Loucy (cell line): ENCODE measurements at regions not wholly inside any gene's neighbourhood (a gene's known extent, or its start where the extent isn't known, plus 50 kb on each side); places are given as distances from the start of the nearest gene placed in this dataset.

Source experiments
- H2AFZ ChIP-seq: fragments of 200-600 bp; sonication (generic); 2 replicates; pipeline ENCODE4 v1.6.0; 2016; ENCODE audit warnings: antibody characterized with exemption, mild to moderate bottlenecking, low read length, moderate library complexity
- H3F3A ChIP-seq: fragments of 200-600 bp; 2 replicates; pipeline ENCODE4 v1.6.0; 2016; ENCODE audit warnings: antibody characterized with exemption, low read depth, mild to moderate bottlenecking
- H3K27me3 ChIP-seq: fragments of 200-600 bp; sonication (generic); 2 replicates; pipeline ENCODE4 v1.6.1; 2014; ENCODE audit warnings: low read length, mild to moderate bottlenecking; ENCODE audit not compliant: insufficient read depth, poor library complexity, severe bottlenecking
- H3K36me3 ChIP-seq: fragments of 200-600 bp; sonication (generic); 2 replicates; pipeline ENCODE4 v1.6.1; 2016; ENCODE audit warnings: low read length; ENCODE audit not compliant: insufficient read depth
- H3K4me1 ChIP-seq: fragments of 200-600 bp; sonication (generic); 2 replicates; pipeline ENCODE4 v1.5.1; 2014; ENCODE audit warnings: low read length, mild to moderate bottlenecking; ENCODE audit not compliant: insufficient read depth, poor library complexity, severe bottlenecking
- H3K4me2 ChIP-seq: fragments of 200-600 bp; sonication (generic); 2 replicates; pipeline ENCODE4 v1.6.0; 2014; ENCODE audit warnings: antibody characterized with exemption, low read length, low read depth, mild to moderate bottlenecking; ENCODE audit not compliant: poor library complexity, severe bottlenecking
- H3K4me3 ChIP-seq: fragments of 200-600 bp; sonication (generic); 2 replicates; pipeline ENCODE4 v1.5.1; 2014; ENCODE audit warnings: low read length, mild to moderate bottlenecking, mixed read lengths; ENCODE audit not compliant: poor library complexity, severe bottlenecking
- H3K79me2 ChIP-seq: fragments of 200-600 bp; sonication (generic); 2 replicates; pipeline ENCODE4 v1.6.1; 2014; ENCODE audit warnings: low read length; ENCODE audit not compliant: insufficient read depth
- H3K9ac ChIP-seq: fragments of 200-600 bp; sonication (generic); 2 replicates; pipeline ENCODE4 v1.6.0; 2014; ENCODE audit warnings: mild to moderate bottlenecking, low read depth, low read length, moderate library complexity; ENCODE audit not compliant: poor library complexity, severe bottlenecking
- H3K9me2 ChIP-seq: fragments of 200-600 bp; sonication (generic); replicated peaks from 2 replicates; pipeline ENCODE4 v1.6.1; 2016; ENCODE audit warnings: low read depth, low read length, mixed read lengths
- H3K9me3 ChIP-seq: fragments of 200-600 bp; sonication (generic); 2 replicates; pipeline ENCODE4 v1.6.1; 2014; ENCODE audit warnings: mild to moderate bottlenecking, antibody characterized with exemption, low read length, low read depth; ENCODE audit not compliant: insufficient read depth
- H4K20me1 ChIP-seq: fragments of 200-600 bp; sonication (generic); 2 replicates; pipeline ENCODE4 v1.6.0; 2014; ENCODE audit warnings: antibody characterized with exemption, low read length, mild to moderate bottlenecking; ENCODE audit not compliant: insufficient read depth, poor library complexity, severe bottlenecking
- EZH2phosphoT487 ChIP-seq: fragments of 200-600 bp; IDR thresholded peaks from 2 replicates; pipeline ENCODE4 v1.6.1; 2018; ENCODE audit warnings: antibody characterized with exemption, mild to moderate bottlenecking, moderate library complexity, borderline replicate concordance
- TF ChIP-seq, protein P1 (sequence below): fragments of 200-600 bp; sonication (generic); conservative IDR thresholded peaks from 2 replicates; pipeline ENCODE4 v1.5.1; 2014; ENCODE audit warnings: mild to moderate bottlenecking, antibody characterized with exemption, low read length

DNA sequence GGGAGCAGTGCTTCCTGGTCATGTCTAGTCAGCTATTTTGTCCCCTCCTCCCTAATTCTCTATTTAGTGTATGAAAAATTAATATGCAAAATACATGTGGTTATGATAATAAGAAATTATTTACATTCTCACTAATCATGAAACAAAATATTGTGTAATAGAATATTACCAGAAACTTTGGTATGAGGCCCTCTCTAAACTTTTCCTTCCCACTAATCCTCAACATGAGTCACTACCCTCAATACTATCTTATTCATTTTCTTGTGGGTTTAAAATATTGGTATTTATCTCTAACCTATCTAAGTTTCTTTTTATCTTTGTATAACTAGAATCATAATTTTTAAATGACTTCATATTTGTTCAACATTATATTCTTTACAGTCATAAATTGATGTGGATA is 545.9 kb upstream of the PTPRD start:
- no peak for TF ChIP-seq EZH2phosphoT487
- TF ChIP-seq, protein P1, sequence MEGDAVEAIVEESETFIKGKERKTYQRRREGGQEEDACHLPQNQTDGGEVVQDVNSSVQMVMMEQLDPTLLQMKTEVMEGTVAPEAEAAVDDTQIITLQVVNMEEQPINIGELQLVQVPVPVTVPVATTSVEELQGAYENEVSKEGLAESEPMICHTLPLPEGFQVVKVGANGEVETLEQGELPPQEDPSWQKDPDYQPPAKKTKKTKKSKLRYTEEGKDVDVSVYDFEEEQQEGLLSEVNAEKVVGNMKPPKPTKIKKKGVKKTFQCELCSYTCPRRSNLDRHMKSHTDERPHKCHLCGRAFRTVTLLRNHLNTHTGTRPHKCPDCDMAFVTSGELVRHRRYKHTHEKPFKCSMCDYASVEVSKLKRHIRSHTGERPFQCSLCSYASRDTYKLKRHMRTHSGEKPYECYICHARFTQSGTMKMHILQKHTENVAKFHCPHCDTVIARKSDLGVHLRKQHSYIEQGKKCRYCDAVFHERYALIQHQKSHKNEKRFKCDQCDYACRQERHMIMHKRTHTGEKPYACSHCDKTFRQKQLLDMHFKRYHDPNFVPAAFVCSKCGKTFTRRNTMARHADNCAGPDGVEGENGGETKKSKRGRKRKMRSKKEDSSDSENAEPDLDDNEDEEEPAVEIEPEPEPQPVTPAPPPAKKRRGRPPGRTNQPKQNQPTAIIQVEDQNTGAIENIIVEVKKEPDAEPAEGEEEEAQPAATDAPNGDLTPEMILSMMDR = no peak
- H3K4me2 ChIP-seq = no peak overlapping the region
- H4K20me1 ChIP-seq = no peaks in the 10 kb centered on the region
- no peaks in the 10 kb centered on the region; the same call in 1 of the 2 replicates for H3K9me3 ChIP-seq
- H3K36me3 ChIP-seq = no peaks in the 10 kb centered on the region
- H3K27me3 ChIP-seq = no peaks in the 10 kb centered on the region
- H3F3A ChIP-seq = no peaks in the 10 kb centered on the region
- no peaks in the 10 kb centered on the region for H3K9me2 ChIP-seq
- H3K4me3 ChIP-seq = no peak overlapping the region
- no peaks in the 10 kb centered on the region for H3K79me2 ChIP-seq
- H3K4me1 ChIP-seq = no peaks in the 10 kb centered on the region
- H2AFZ ChIP-seq = no peak overlapping the region
- H3K9ac ChIP-seq = no peak overlapping the region

DNA sequence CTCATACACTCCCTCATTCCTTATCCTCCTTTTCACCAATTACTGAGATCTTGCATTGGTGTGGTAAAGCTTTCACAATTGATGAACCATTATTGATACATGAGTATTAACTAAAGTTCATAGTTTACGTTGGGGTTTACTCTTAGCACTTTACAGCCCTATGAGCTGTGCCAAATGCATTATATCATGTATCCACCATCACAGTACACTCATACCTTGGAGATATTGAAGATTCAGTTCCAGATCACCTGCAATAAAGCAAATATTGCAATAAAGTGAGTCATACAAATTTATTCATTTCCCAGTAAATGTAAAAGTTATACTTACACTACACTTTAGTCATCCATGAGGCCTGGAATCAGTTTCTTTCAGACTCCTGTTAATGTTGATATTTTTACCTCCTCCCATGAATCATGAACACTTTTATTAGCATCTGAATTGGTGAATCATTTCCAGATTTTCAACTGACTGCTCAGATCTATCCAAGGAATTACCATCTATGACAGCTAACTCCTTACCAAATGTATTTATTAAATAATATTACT is 546.6 kb upstream of the PTPRD start:
- TF ChIP-seq EZH2phosphoT487 = no peak
- TF ChIP-seq, protein P1 = no peak
- Histone ChIP-seq H3K4me2 (no peak overlapping the region), H3K4me3 (no peak overlapping the region), H3K36me3 (no peaks in the 10 kb centered on the region), H4K20me1 (no peaks in the 10 kb centered on the region), H3K79me2 (no peaks in the 10 kb centered on the region), H3K9me2 (no peaks in the 10 kb centered on the region), H3K9me3 (no peaks in the 10 kb centered on the region; the same call in 1 of the 2 replicates), H3K9ac (no peak overlapping the region), H3K4me1 (no peaks in the 10 kb centered on the region), H3K27me3 (no peaks in the 10 kb centered on the region), H2AFZ (no peak overlapping the region), H3F3A (no peaks in the 10 kb centered on the region)

DNA sequence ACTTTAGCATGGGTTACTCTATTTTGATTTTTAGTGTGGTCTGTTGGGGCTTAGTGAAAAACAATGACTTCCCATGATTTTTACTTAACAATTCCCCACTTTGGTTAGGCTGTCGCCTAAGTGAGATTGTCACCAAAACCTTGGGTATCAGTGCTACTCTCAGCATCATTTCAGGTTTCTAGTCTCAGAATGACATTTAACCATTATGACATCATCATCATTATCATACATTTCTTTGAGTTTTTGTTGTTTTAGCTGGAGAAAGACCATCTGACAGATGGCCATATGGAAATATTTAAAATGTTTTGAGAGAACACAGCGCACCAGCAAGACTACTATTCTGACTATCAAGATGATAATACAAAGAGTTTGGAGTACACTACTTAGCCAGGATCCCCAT is 551.0 kb upstream of the PTPRD start:
- no peaks in the 10 kb centered on the region for H3K79me2 ChIP-seq
- no peaks in the 10 kb centered on the region for H3K9me2 ChIP-seq
- no peak overlapping the region for H3K4me2 ChIP-seq
- H3K9me3 ChIP-seq = no peaks in the 10 kb centered on the region
- no peak for TF ChIP-seq EZH2phosphoT487
- TF ChIP-seq, protein P1 = no peak
- no peak overlapping the region for H3K4me3 ChIP-seq
- H3K36me3 ChIP-seq = no peaks in the 10 kb centered on the region
- no peak overlapping the region for H2AFZ ChIP-seq
- H4K20me1 ChIP-seq = no peaks in the 10 kb centered on the region
- no peaks in the 10 kb centered on the region for H3K4me1 ChIP-seq
- no peaks in the 10 kb centered on the region for H3F3A ChIP-seq
- H3K9ac ChIP-seq = no peak overlapping the region
- no peaks in the 10 kb centered on the region for H3K27me3 ChIP-seq
